H1 (cell line): ENCODE measurements at regions not wholly inside any gene's neighbourhood (a gene's known extent, or its start where the extent isn't known, plus 50 kb on each side); places are given as distances from the start of the nearest gene placed in this dataset.

Experiments used
- CTCF ChIA-PET: fragments of 300-600 bp; sonication (Branson Sonifier 250); formaldehyde crosslinking; loops from one replicate; lab custom pipeline; 2021; ENCODE audit not compliant: partially characterized antibody; lab: Charles Lee
- POLR2A ChIA-PET: fragments of 300-600 bp; sonication (Branson Sonifier 250); formaldehyde crosslinking; loops from one replicate; lab custom pipeline; 2021; ENCODE audit warnings: inconsistent platforms; ENCODE audit not compliant: partially characterized antibody; lab: Charles Lee
- DNase-seq, 2 experiments: peaks; one replicate each; pipeline versions ENCODE4 v3.0.0 to v3.0.0-alpha.2; 2010 to 2022; ENCODE audit warnings: low spot score in 2 of 2, low read depth in 1 of 2, mixed read lengths in 1 of 2
- FAIRE-seq: peaks from 2 replicates; lab custom pipeline; 2011; peaks lifted over from hg19 to GRCh38; lab: Jason Lieb, UNC
- H2AFZ ChIP-seq: 2 replicates; pipeline ENCODE4 v1.8.1; 2012; ENCODE audit warnings: low read length, inconsistent platforms
- H2AK5ac ChIP-seq: 2 replicates; pipeline ENCODE4 v1.6.1; 2013; ENCODE audit warnings: low read depth, low read length
- H2BK120ac ChIP-seq: replicated peaks from 2 replicates; pipeline ENCODE3; 2013; ENCODE audit warnings: low read depth, low read length, inconsistent platforms
- H2BK12ac ChIP-seq: 2 replicates; pipeline ENCODE4 v1.6.1; 2013; ENCODE audit warnings: low read depth, low read length
- H2BK15ac ChIP-seq: 2 replicates; pipeline ENCODE4 v1.6.1; 2013; ENCODE audit warnings: low read length
- H2BK20ac ChIP-seq: 2 replicates; pipeline ENCODE4 v1.6.1; 2013; ENCODE audit warnings: low read length
- H2BK5ac ChIP-seq: 2 replicates; pipeline ENCODE4 v1.6.1; 2013; ENCODE audit warnings: low read depth, low read length
- H3K14ac ChIP-seq: 2 replicates; pipeline ENCODE4 v1.6.1; 2013; ENCODE audit warnings: inconsistent platforms; ENCODE audit not compliant: insufficient read length
- H3K18ac ChIP-seq: 2 replicates; pipeline ENCODE4 v1.6.1; 2013; ENCODE audit warnings: low read length; ENCODE audit errors: extremely low read depth
- H3K23ac ChIP-seq: 2 replicates; pipeline ENCODE4 v1.6.1; 2013; ENCODE audit warnings: inconsistent platforms; ENCODE audit not compliant: insufficient read length
- H3K23me2 ChIP-seq: 2 replicates; pipeline ENCODE4 v1.6.1; 2013; ENCODE audit warnings: low read depth, low read length
- H3K27ac ChIP-seq: 2 replicates; pipeline ENCODE4 v1.6.1; 2011; ENCODE audit warnings: low read depth, low read length, inconsistent platforms
- H3K27me3 ChIP-seq, 4 experiments: replicated peaks in 1 of 4; 1 replicate in 1 of 4; 2 replicates in 3 of 4; pipeline versions ENCODE4 v1.6.1 to v1.8.1; 2011 to 2013; ENCODE audit warnings: low read length in 3 of 4, mild to moderate bottlenecking in 3 of 4, inconsistent platforms in 2 of 4, mixed read lengths in 2 of 4, moderate library complexity in 1 of 4; ENCODE audit not compliant: control insufficient read depth in 3 of 4, insufficient read depth in 3 of 4; ENCODE audit errors: extremely low read depth in 1 of 4
- H3K36me3 ChIP-seq, 4 experiments: 2 replicates each; pipeline versions ENCODE4 v1.6.1 to v1.8.1; 2011 to 2013; ENCODE audit warnings: mild to moderate bottlenecking in 4 of 4, low read length in 3 of 4, moderate library complexity in 2 of 4, control low read depth in 1 of 4, inconsistent platforms in 1 of 4; ENCODE audit not compliant: insufficient read depth in 4 of 4, control insufficient read depth in 2 of 4
- H3K4ac ChIP-seq: replicated peaks from 2 replicates; pipeline ENCODE3; 2013; ENCODE audit warnings: low read length, low read depth, mixed read lengths, inconsistent platforms; ENCODE audit not compliant: insufficient read length
- H3K4me1 ChIP-seq, 4 experiments: replicated peaks in 1 of 4; 1 replicate in 1 of 4; 2 replicates in 3 of 4; pipeline versions ENCODE4 v1.6.1 to v1.8.1; 2011 to 2013; ENCODE audit warnings: low read length in 3 of 4, inconsistent platforms in 2 of 4, mixed read lengths in 1 of 4; ENCODE audit not compliant: insufficient read depth in 4 of 4, control insufficient read depth in 3 of 4
- H3K4me2 ChIP-seq, 2 experiments: 2 replicates each; pipeline versions ENCODE4 v1.6.1 to v1.8.1; 2011 to 2013; ENCODE audit warnings: low read depth in 2 of 2, low read length in 2 of 2, control low read depth in 1 of 2, inconsistent platforms in 1 of 2, mild to moderate bottlenecking in 1 of 2; ENCODE audit not compliant: insufficient read depth in 1 of 2
- H3K4me3 ChIP-seq, 4 experiments: fragments of 200-600, 300-600 bp in 1 of 4; sonication (generic), shearing (Covaris generic), sonication (Bioruptor Twin) in 1 of 4; 2 replicates each; pipeline versions ENCODE4 v1.5.1 to v1.8.1; 2011 to 2016; ENCODE audit warnings: low read length in 4 of 4, low read depth in 3 of 4, control low read depth in 2 of 4, inconsistent platforms in 2 of 4, mild to moderate bottlenecking in 2 of 4, mixed read lengths in 1 of 4, moderate library complexity in 1 of 4; ENCODE audit not compliant: insufficient read depth in 2 of 4; ENCODE audit errors: extremely low read depth in 1 of 4
- H3K56ac ChIP-seq: replicated peaks from 2 replicates; pipeline ENCODE3; 2013; ENCODE audit warnings: low read depth, mild to moderate bottlenecking, mixed read lengths, low read length, inconsistent platforms; ENCODE audit not compliant: insufficient read length
- H3K79me1 ChIP-seq: 2 replicates; pipeline ENCODE4 v1.6.1; 2013; ENCODE audit warnings: low read depth, low read length, control low read depth
- H3K79me2 ChIP-seq, 2 experiments: 2 replicates each; pipeline versions ENCODE4 v1.6.1 to v1.8.1; 2012 to 2013; ENCODE audit warnings: low read length in 2 of 2, mild to moderate bottlenecking in 2 of 2, inconsistent platforms in 1 of 2; ENCODE audit not compliant: insufficient read depth in 2 of 2, control insufficient read depth in 1 of 2
- H3K9ac ChIP-seq, 4 experiments: replicated peaks in 1 of 4; 1 replicate in 1 of 4; 2 replicates in 3 of 4; pipeline versions ENCODE4 v1.6.1 to v1.8.1; 2011 to 2013; ENCODE audit warnings: low read depth in 3 of 4, low read length in 3 of 4, control low read depth in 2 of 4, mild to moderate bottlenecking in 2 of 4, moderate library complexity in 2 of 4, inconsistent platforms in 1 of 4; ENCODE audit errors: extremely low read depth in 1 of 4
- H3K9me3 ChIP-seq, 2 experiments: 2 replicates each; pipeline versions ENCODE4 v1.6.1 to v1.8.1; 2012 to 2013; ENCODE audit warnings: mild to moderate bottlenecking in 2 of 2, moderate library complexity in 2 of 2, control low read depth in 1 of 2, inconsistent platforms in 1 of 2, low read depth in 1 of 2, low read length in 1 of 2, mixed read lengths in 1 of 2; ENCODE audit not compliant: insufficient read depth in 2 of 2
- H4K20me1 ChIP-seq, 2 experiments: replicated peaks in 1 of 2; 2 replicates each; pipeline versions ENCODE3 to v1.8.1; 2011 to 2013; ENCODE audit warnings: inconsistent platforms in 2 of 2, low read length in 2 of 2, mild to moderate bottlenecking in 1 of 2; ENCODE audit not compliant: insufficient read depth in 2 of 2, control insufficient read depth in 1 of 2
- H4K5ac ChIP-seq: 2 replicates; pipeline ENCODE4 v1.6.1; 2013; ENCODE audit warnings: low read length, low read depth, mixed read lengths, inconsistent platforms; ENCODE audit not compliant: insufficient read length
- H4K8ac ChIP-seq: 2 replicates; pipeline ENCODE4 v1.8.0; 2013; ENCODE audit warnings: mild to moderate bottlenecking, moderate library complexity, low read length, inconsistent platforms; ENCODE audit not compliant: insufficient read depth; ENCODE audit errors: extremely low read depth
- H4K91ac ChIP-seq: replicated peaks from 2 replicates; pipeline ENCODE3; 2013; ENCODE audit warnings: low read length, mixed read lengths, inconsistent platforms; ENCODE audit not compliant: insufficient read length
- CHD1 ChIP-seq: IDR thresholded peaks from 2 replicates; pipeline ENCODE4 v1.6.1; 2012; ENCODE audit warnings: low read depth, low read length, improper control_type of control experiment
- HDAC6 ChIP-seq: IDR thresholded peaks from one replicate; pipeline ENCODE4 v1.7.1; 2012; ENCODE audit warnings: low read depth, mild to moderate bottlenecking, inconsistent platforms, low read length, moderate library complexity
- RAD21 ChIP-seq, 2 experiments: IDR thresholded peaks in 1 of 2; conservative IDR thresholded peaks in 1 of 2; 2 replicates each; pipeline ENCODE4 v1.6.1; 2011; ENCODE audit warnings: low read depth in 2 of 2, low read length in 2 of 2, improper control_type of control experiment in 1 of 2, inconsistent platforms in 1 of 2, mild to moderate bottlenecking in 1 of 2, moderate library complexity in 1 of 2
- WGBS, 2 experiments: shearing (Covaris generic) in 1 of 2; methylation state at CpG; one replicate each; pipeline versions ENCODE4 v1.1.6 to v1.1.7; 2013 to 2015; ENCODE audit warnings: low lambda C conversion rate in 2 of 2, mixed read lengths in 2 of 2, inconsistent platforms in 1 of 2, low coverage in 1 of 2, missing lambda C conversion rate in 1 of 2; ENCODE audit not compliant: insufficient replicate concordance in 2 of 2, insufficient coverage in 1 of 2, insufficient read length in 1 of 2; ENCODE audit errors: extremely low coverage in 1 of 2, missing lambda C conversion rate in 1 of 2; 5-methylcytosine and 5-hydroxymethylcytosine counted together
- TF ChIP-seq, protein P1 (sequence below), 3 experiments: IDR thresholded peaks; 1 replicate in 2 of 3; 2 replicates in 1 of 3; pipeline versions ENCODE4 v1.5.1 to v1.6.1; 2011; ENCODE audit warnings: low read length in 3 of 3, mild to moderate bottlenecking in 3 of 3, inconsistent platforms in 2 of 3, low read depth in 1 of 3, moderate library complexity in 1 of 3; ENCODE audit not compliant: insufficient read depth in 1 of 3; ENCODE audit errors: control extremely low read depth in 1 of 3

GRCh38 chrX:147550217-147550616 lies 361.5 kb upstream of the FMR1 start:
- H3K27ac ChIP-seq = no peak overlapping the region
- H2AK5ac ChIP-seq = no peak overlapping the region
- peak; percentile 67 to 75 for TF ChIP-seq RAD21 (IDR thresholded peaks at IDR 0.05 in 1 of 2, conservative IDR thresholded peaks at IDR 0.05 in 1 of 2; ENCODE audit: low read depth in 2 of 2, low read length in 2 of 2)
- TF ChIP-seq, protein P1, sequence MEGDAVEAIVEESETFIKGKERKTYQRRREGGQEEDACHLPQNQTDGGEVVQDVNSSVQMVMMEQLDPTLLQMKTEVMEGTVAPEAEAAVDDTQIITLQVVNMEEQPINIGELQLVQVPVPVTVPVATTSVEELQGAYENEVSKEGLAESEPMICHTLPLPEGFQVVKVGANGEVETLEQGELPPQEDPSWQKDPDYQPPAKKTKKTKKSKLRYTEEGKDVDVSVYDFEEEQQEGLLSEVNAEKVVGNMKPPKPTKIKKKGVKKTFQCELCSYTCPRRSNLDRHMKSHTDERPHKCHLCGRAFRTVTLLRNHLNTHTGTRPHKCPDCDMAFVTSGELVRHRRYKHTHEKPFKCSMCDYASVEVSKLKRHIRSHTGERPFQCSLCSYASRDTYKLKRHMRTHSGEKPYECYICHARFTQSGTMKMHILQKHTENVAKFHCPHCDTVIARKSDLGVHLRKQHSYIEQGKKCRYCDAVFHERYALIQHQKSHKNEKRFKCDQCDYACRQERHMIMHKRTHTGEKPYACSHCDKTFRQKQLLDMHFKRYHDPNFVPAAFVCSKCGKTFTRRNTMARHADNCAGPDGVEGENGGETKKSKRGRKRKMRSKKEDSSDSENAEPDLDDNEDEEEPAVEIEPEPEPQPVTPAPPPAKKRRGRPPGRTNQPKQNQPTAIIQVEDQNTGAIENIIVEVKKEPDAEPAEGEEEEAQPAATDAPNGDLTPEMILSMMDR (IDR thresholded peaks at IDR 0.05; ENCODE audit: control extremely low read depth in 1 of 3, insufficient read depth in 1 of 3, low read depth in 1 of 3, low read length in 3 of 3) = peak in 2 of 3 experiments; percentile 37 to 48; a peak in 3 of 4 replicates
- TF ChIP-seq CHD1 = no peak
- no peak for TF ChIP-seq HDAC6
- H3K36me3 ChIP-seq = no peaks in the 10 kb centered on the region
- H4K5ac ChIP-seq = no peak overlapping the region
- no peaks in the 10 kb centered on the region for H3K79me2 ChIP-seq
- no peak overlapping the region for H3K18ac ChIP-seq
- no peak overlapping the region for H2BK12ac ChIP-seq
- POLR2A ChIA-PET = no interaction called here
- no peaks in the 10 kb centered on the region for H3K23me2 ChIP-seq
- H3K4ac ChIP-seq = no peak overlapping the region
- H2AFZ ChIP-seq = no peak overlapping the region
- no peaks in the 10 kb centered on the region for H3K9me3 ChIP-seq
- no peak overlapping the region for H3K4me2 ChIP-seq
- peak; percentile 95 for FAIRE-seq
- no peak overlapping the region for H3K4me3 ChIP-seq
- H2BK20ac ChIP-seq = no peak overlapping the region
- peak in 1 of 2 experiments; percentile 63 for DNase-seq
- no peak overlapping the region for H3K56ac ChIP-seq
- H3K23ac ChIP-seq = no peak overlapping the region
- CTCF ChIA-PET = interaction anchor here (0.7 to 2.0 kb wide), 9 partner anchors 9 to 247 kb away, joined by 3 to 13 read pairs (median 4); no protein-coding TSS in a partner anchor
- H4K8ac ChIP-seq = no peak overlapping the region
- H3K4me1 ChIP-seq = no peaks in the 10 kb centered on the region
- H4K20me1 ChIP-seq = no peaks in the 10 kb centered on the region
- WGBS, 2 experiments = 2% methylated on average over 3 of the region's 3 CpGs; no CpG with 5 or more reads in 1 of the 2 experiments
- no peak overlapping the region for H3K9ac ChIP-seq
- H3K14ac ChIP-seq = no peak overlapping the region
- no peak overlapping the region for H4K91ac ChIP-seq
- H3K79me1 ChIP-seq = no peaks in the 10 kb centered on the region
- no peak overlapping the region for H2BK15ac ChIP-seq
- H2BK120ac ChIP-seq = no peak overlapping the region
- H3K27me3 ChIP-seq = no peaks in the 10 kb centered on the region
- H2BK5ac ChIP-seq = no peak overlapping the region
